ENCODE measurements at regions not wholly inside any gene's neighbourhood (a gene's known extent, or its start where the extent isn't known, plus 50 kb on each side); places are given as distances from the start of the nearest gene placed in this dataset.

GRCh38 chr5:9955586-9955985, 294.1 kb downstream of the ATPSCKMT start:
- Mint-ChIP-seq H3K27ac (ENCODE audit: low read depth) (no peak overlapping the region), H3K4me3 (no peak overlapping the region), H3K36me3 (ENCODE audit: insufficient read depth) (no peaks in the 10 kb centered on the region), H3K9me3 (no peaks in the 10 kb centered on the region), H3K4me1 (no peaks in the 10 kb centered on the region), H3K27me3 (no peaks in the 10 kb centered on the region)
- DNase-seq (ENCODE audit: low spot score in 2 of 2) (no peak), ATAC-seq (replicated peaks; ENCODE audit: extremely low read depth, poor library complexity, severe bottlenecking) (no peak)

DNA sequence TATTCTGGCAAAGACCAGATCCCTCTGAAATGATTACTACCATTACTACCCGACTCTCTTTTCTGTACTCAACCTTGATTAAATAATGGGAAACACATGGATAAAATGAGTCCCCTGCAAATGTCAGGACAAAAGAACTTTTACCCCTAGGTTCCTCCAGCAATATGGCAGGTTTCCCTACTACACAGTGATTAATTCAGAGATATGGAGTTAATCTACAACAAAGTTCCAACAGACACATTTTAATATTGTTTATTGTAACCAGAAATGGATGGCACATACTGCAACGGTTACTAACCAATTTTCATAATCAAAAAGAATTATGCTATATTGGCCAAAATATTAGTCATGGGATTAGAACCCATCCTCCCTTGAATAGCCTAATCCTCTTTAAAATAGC, 294.8 kb downstream of the ATPSCKMT start:
- Mint-ChIP-seq H3K27me3 (no peaks in the 10 kb centered on the region), H3K27ac (ENCODE audit: low read depth) (no peak overlapping the region)

DNA sequence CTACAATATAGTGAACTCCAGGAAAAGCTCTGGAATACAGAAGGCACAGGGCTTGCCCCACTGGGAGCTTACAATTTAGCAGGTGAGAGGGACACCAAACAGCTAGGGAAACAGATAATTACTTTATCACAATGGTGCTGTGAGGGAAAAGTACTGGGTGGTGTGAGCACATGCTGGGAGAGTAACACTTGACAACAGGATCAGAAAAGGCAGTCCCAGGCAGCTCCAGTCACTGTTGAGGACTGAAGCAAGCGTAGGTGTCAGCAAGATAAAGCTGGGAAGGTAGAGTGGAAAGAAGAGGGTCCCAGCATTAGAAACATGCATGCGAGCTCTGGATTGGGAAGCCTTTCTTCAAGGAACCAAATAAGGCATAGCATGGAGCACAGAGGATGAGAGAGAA, 296.0 kb downstream of the ATPSCKMT start:
- DNase-seq (ENCODE audit: low spot score in 2 of 2) (no peak), ATAC-seq (replicated peaks; ENCODE audit: extremely low read depth, poor library complexity, severe bottlenecking) (no peak)
- H3K4me1 Mint-ChIP-seq, result no peaks in the 10 kb centered on the region
- H3K27ac Mint-ChIP-seq (ENCODE audit: low read depth), result no peak overlapping the region
- no peaks in the 10 kb centered on the region for H3K9me3 Mint-ChIP-seq
- H3K36me3 Mint-ChIP-seq (ENCODE audit: insufficient read depth), result no peaks in the 10 kb centered on the region
- no peak overlapping the region for H3K4me3 Mint-ChIP-seq
- no peaks in the 10 kb centered on the region for H3K27me3 Mint-ChIP-seq

More for the DNA sequence above, 294.8 kb downstream of the ATPSCKMT start:
- DNase-seq (ENCODE audit: low spot score in 2 of 2), result no peak
- Mint-ChIP-seq H3K9me3 (no peaks in the 10 kb centered on the region), H3K36me3 (ENCODE audit: insufficient read depth) (no peaks in the 10 kb centered on the region), H3K4me3 (no peak overlapping the region), H3K4me1 (no peaks in the 10 kb centered on the region)
- no peak for ATAC-seq (replicated peaks; ENCODE audit: extremely low read depth, poor library complexity, severe bottlenecking)

GRCh38 chr5:9951865-9952516, 297.7 kb downstream of the ATPSCKMT start:
- no peak for DNase-seq (ENCODE audit: low spot score in 2 of 2)
- H3K9me3 Mint-ChIP-seq, result no peaks in the 10 kb centered on the region
- H3K4me1 Mint-ChIP-seq, result no peaks in the 10 kb centered on the region
- no peak for ATAC-seq (replicated peaks; ENCODE audit: extremely low read depth, poor library complexity, severe bottlenecking)
- H3K27ac Mint-ChIP-seq (ENCODE audit: low read depth), result no peak overlapping the region
- H3K4me3 Mint-ChIP-seq, result no peak overlapping the region
- no peaks in the 10 kb centered on the region for H3K36me3 Mint-ChIP-seq (ENCODE audit: insufficient read depth)
- no peaks in the 10 kb centered on the region for H3K27me3 Mint-ChIP-seq

GRCh38 chr5:9947944-9948343, 301.7 kb downstream of the ATPSCKMT start:
- no peak overlapping the region for H3K27ac Mint-ChIP-seq (ENCODE audit: low read depth)
- no peaks in the 10 kb centered on the region for H3K36me3 Mint-ChIP-seq (ENCODE audit: insufficient read depth)
- H3K4me1 Mint-ChIP-seq, result no peaks in the 10 kb centered on the region
- ATAC-seq (replicated peaks; ENCODE audit: extremely low read depth, poor library complexity, severe bottlenecking) (no peak), DNase-seq (ENCODE audit: low spot score in 2 of 2) (no peak)
- H3K9me3 Mint-ChIP-seq, result peaks cover 9% of the 10 kb centered on the region
- H3K27me3 Mint-ChIP-seq, result no peaks in the 10 kb centered on the region
- H3K4me3 Mint-ChIP-seq, result no peak overlapping the region

GRCh38 chr5:9947225-9947714, 302.4 kb downstream of the ATPSCKMT start:
- ATAC-seq (replicated peaks; ENCODE audit: extremely low read depth, poor library complexity, severe bottlenecking), result no peak
- DNase-seq (ENCODE audit: low spot score in 2 of 2), result no peak
- no peak overlapping the region for H3K4me3 Mint-ChIP-seq
- H3K9me3 Mint-ChIP-seq, result peaks cover 9% of the 10 kb centered on the region
- H3K36me3 Mint-ChIP-seq (ENCODE audit: insufficient read depth), result no peaks in the 10 kb centered on the region
- H3K4me1 Mint-ChIP-seq, result no peaks in the 10 kb centered on the region
- H3K27ac Mint-ChIP-seq (ENCODE audit: low read depth), result no peak overlapping the region
- H3K27me3 Mint-ChIP-seq, result no peaks in the 10 kb centered on the region

- DNase-seq (ENCODE audit: low spot score in 2 of 2) (no peak), ATAC-seq (replicated peaks; ENCODE audit: extremely low read depth, poor library complexity, severe bottlenecking) (no peak)
- H3K9me3 Mint-ChIP-seq, result peaks cover 12% of the 10 kb centered on the region
- H3K4me1 Mint-ChIP-seq, result no peaks in the 10 kb centered on the region
- H3K36me3 Mint-ChIP-seq (ENCODE audit: insufficient read depth), result no peaks in the 10 kb centered on the region
- H3K27ac Mint-ChIP-seq (ENCODE audit: low read depth), result no peak overlapping the region
- H3K4me3 Mint-ChIP-seq, result no peak overlapping the region
- H3K27me3 Mint-ChIP-seq, result no peaks in the 10 kb centered on the region
Observed at GRCh38 chr5:9932770-9933169, 302.6 kb upstream of the TAS2R1 start.

GRCh38 chr5:9930156-9930555, 300.0 kb upstream of the TAS2R1 start:
- H3K4me3 Mint-ChIP-seq, result no peak overlapping the region
- ATAC-seq (replicated peaks; ENCODE audit: extremely low read depth, poor library complexity, severe bottlenecking) (no peak), DNase-seq (ENCODE audit: low spot score in 2 of 2) (no peak)
- no peak overlapping the region for H3K27ac Mint-ChIP-seq (ENCODE audit: low read depth)
- H3K36me3 Mint-ChIP-seq (ENCODE audit: insufficient read depth), result no peaks in the 10 kb centered on the region
- no peaks in the 10 kb centered on the region for H3K4me1 Mint-ChIP-seq
- H3K9me3 Mint-ChIP-seq, result peaks cover 17% of the 10 kb centered on the region
- H3K27me3 Mint-ChIP-seq, result no peaks in the 10 kb centered on the region

- ATAC-seq (replicated peaks; ENCODE audit: extremely low read depth, poor library complexity, severe bottlenecking), result no peak
- no peak overlapping the region for H3K27ac Mint-ChIP-seq (ENCODE audit: low read depth)
- no peak overlapping the region for H3K4me3 Mint-ChIP-seq
- no peaks in the 10 kb centered on the region for H3K27me3 Mint-ChIP-seq
- H3K36me3 Mint-ChIP-seq (ENCODE audit: insufficient read depth), result peaks cover 2% of the 10 kb centered on the region
- H3K9me3 Mint-ChIP-seq, result peaks cover 26% of the 10 kb centered on the region
- no peak for DNase-seq (ENCODE audit: low spot score in 2 of 2)
- H3K4me1 Mint-ChIP-seq, result no peaks in the 10 kb centered on the region
Observed at GRCh38 chr5:9928326-9928725, 298.2 kb upstream of the TAS2R1 start.

GRCh38 chr5:9927521-9927997, 297.4 kb upstream of the TAS2R1 start:
- no peaks in the 10 kb centered on the region for H3K27me3 Mint-ChIP-seq
- H3K27ac Mint-ChIP-seq (ENCODE audit: low read depth), result no peak overlapping the region
- peaks cover 2% of the 10 kb centered on the region for H3K36me3 Mint-ChIP-seq (ENCODE audit: insufficient read depth)
- no peak overlapping the region for H3K4me3 Mint-ChIP-seq
- H3K9me3 Mint-ChIP-seq, result peaks cover 30% of the 10 kb centered on the region
- no peaks in the 10 kb centered on the region for H3K4me1 Mint-ChIP-seq
- ATAC-seq (replicated peaks; ENCODE audit: extremely low read depth, poor library complexity, severe bottlenecking) (no peak), DNase-seq (ENCODE audit: low spot score in 2 of 2) (no peak)

GRCh38 chr5:9927106-9927505, 297.0 kb upstream of the TAS2R1 start:
- Mint-ChIP-seq H3K4me3 (no peak overlapping the region), H3K36me3 (ENCODE audit: insufficient read depth) (peaks cover 2% of the 10 kb centered on the region), H3K4me1 (no peaks in the 10 kb centered on the region), H3K27ac (ENCODE audit: low read depth) (no peak overlapping the region), H3K9me3 (peaks cover 30% of the 10 kb centered on the region), H3K27me3 (no peaks in the 10 kb centered on the region)
- ATAC-seq (replicated peaks; ENCODE audit: extremely low read depth, poor library complexity, severe bottlenecking), result no peak
- no peak for DNase-seq (ENCODE audit: low spot score in 2 of 2)

- no peak for DNase-seq (ENCODE audit: low spot score in 2 of 2)
- ATAC-seq (replicated peaks; ENCODE audit: extremely low read depth, poor library complexity, severe bottlenecking), result no peak
- H3K27me3 Mint-ChIP-seq, result no peaks in the 10 kb centered on the region
- H3K36me3 Mint-ChIP-seq (ENCODE audit: insufficient read depth), result peaks cover 2% of the 10 kb centered on the region
- no peaks in the 10 kb centered on the region for H3K4me1 Mint-ChIP-seq
- no peak overlapping the region for H3K4me3 Mint-ChIP-seq
- peaks cover 30% of the 10 kb centered on the region for H3K9me3 Mint-ChIP-seq
- H3K27ac Mint-ChIP-seq (ENCODE audit: low read depth), result no peak overlapping the region
Observed at GRCh38 chr5:9924614-9925013, 294.5 kb upstream of the TAS2R1 start.

DNA sequence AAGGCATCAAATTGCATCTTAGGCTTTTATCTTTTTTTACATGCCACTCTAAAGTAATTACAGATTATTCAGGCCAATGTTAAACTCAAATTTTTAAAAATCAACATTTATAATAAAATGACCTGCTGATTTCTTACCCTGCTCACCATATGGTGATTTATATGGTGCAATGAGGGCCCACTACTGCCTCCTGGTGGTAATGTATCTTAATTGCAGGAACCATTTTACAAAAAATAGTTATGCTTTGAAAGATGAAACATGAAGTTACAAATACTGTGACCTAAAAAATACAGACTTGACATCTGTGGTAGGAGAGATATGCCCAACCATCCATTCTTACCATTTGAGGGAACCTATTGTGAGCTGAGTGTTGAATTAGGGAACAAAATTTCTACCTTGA, 292.6 kb upstream of the TAS2R1 start:
- Mint-ChIP-seq H3K27ac (ENCODE audit: low read depth) (no peak overlapping the region), H3K4me1 (no peaks in the 10 kb centered on the region), H3K27me3 (no peaks in the 10 kb centered on the region), H3K9me3 (peaks cover 25% of the 10 kb centered on the region), H3K36me3 (ENCODE audit: insufficient read depth) (peaks cover 2% of the 10 kb centered on the region), H3K4me3 (no peak overlapping the region)
- DNase-seq (ENCODE audit: low spot score in 2 of 2), result no peak
- no peak for ATAC-seq (replicated peaks; ENCODE audit: extremely low read depth, poor library complexity, severe bottlenecking)
